ENCODE measurements at regions not wholly inside any gene's neighbourhood (a gene's known extent, or its start where the extent isn't known, plus 50 kb on each side); places are given as distances from the start of the nearest gene placed in this dataset.

- Histone ChIP-seq H3K9me3 (no peaks in the 10 kb centered on the region), H3K36me3 (no peaks in the 10 kb centered on the region), H3K4me3 (replicated peaks in 1 of 3) (no peak overlapping the region), H3K27me3 (no peaks in the 10 kb centered on the region), H3K27ac (no peak overlapping the region), H3K4me1 (no peaks in the 10 kb centered on the region)
- no peak for DNase-seq
- WGBS, 2 donors, result 84 to 86% methylated on average over 17 to 18 of the region's 18 CpGs
- TF ChIP-seq CTCF (IDR thresholded peaks at IDR 0.05) (no peak), POLR2A (IDR thresholded peaks at IDR 0.05) (no peak)
- intact Hi-C loops (cut with DNase I), result no loop called here
Observed at GRCh38 chr4:8729408-8730149, 137.0 kb downstream of the CPZ start.

GRCh38 chr4:8728536-8729407 is 136.2 kb downstream of the CPZ start:
- no peak for DNase-seq
- Histone ChIP-seq H3K9me3 (no peaks in the 10 kb centered on the region), H3K27me3 (no peaks in the 10 kb centered on the region), H3K4me1 (no peaks in the 10 kb centered on the region), H3K4me3 (replicated peaks in 1 of 3) (no peak overlapping the region), H3K27ac (no peak overlapping the region), H3K36me3 (no peaks in the 10 kb centered on the region)
- TF ChIP-seq POLR2A (IDR thresholded peaks at IDR 0.05) (no peak), CTCF (IDR thresholded peaks at IDR 0.05) (no peak)
- intact Hi-C loops (cut with DNase I), result no loop called here
- 79 to 82% methylated on average over 19 to 20 of the region's 21 CpGs for WGBS, 2 donors

- 63 to 80% methylated on average over 7 to 15 of the region's 16 CpGs for WGBS, 2 donors
- no peak overlapping the region for H3K27ac ChIP-seq
- DNase-seq, result no peak
- H3K9me3 ChIP-seq, result no peaks in the 10 kb centered on the region
- no peaks in the 10 kb centered on the region for H3K4me1 ChIP-seq
- intact Hi-C loops (cut with DNase I), result no loop called here
- no peak for TF ChIP-seq POLR2A (IDR thresholded peaks at IDR 0.05)
- TF ChIP-seq CTCF (IDR thresholded peaks at IDR 0.05), result no peak
- H3K36me3 ChIP-seq, result no peaks in the 10 kb centered on the region
- H3K27me3 ChIP-seq, result no peaks in the 10 kb centered on the region
- H3K4me3 ChIP-seq (replicated peaks in 1 of 3), result no peak overlapping the region
Observed at GRCh38 chr4:8727546-8728510, 135.3 kb downstream of the CPZ start.

GRCh38 chr4:8727131-8727530 is 134.6 kb downstream of the CPZ start:
- Histone ChIP-seq H3K27me3 (no peaks in the 10 kb centered on the region), H3K4me3 (replicated peaks in 1 of 3) (no peak overlapping the region)
- 65 to 73% methylated on average over 12 of the region's 12 CpGs for WGBS, 2 donors

More at GRCh38 chr4:8727131-8727530, 134.6 kb downstream of the CPZ start:
- Histone ChIP-seq H3K27ac (no peak overlapping the region), H3K36me3 (no peaks in the 10 kb centered on the region), H3K4me1 (no peaks in the 10 kb centered on the region), H3K9me3 (no peaks in the 10 kb centered on the region)
- intact Hi-C loops (cut with DNase I), result no loop called here
- TF ChIP-seq POLR2A (IDR thresholded peaks at IDR 0.05) (no peak), CTCF (IDR thresholded peaks at IDR 0.05) (no peak)
- DNase-seq, result no peak

Data from thyroid gland (tissue), 4 donors.